Left renal cortex interstitium (tissue), 4 donors: ENCODE measurements at regions not wholly inside any gene's neighbourhood (a gene's known extent, or its start where the extent isn't known, plus 50 kb on each side); places are given as distances from the start of the nearest gene placed in this dataset.

Experiments used
- DNase-seq, 4 donors: peaks; one replicate each; pipeline ENCODE4 v3.0.0-alpha.2; 2013; ENCODE audit warnings: low read depth in 4 of 4, low spot score in 2 of 4, missing footprints in 1 of 4

DNA sequence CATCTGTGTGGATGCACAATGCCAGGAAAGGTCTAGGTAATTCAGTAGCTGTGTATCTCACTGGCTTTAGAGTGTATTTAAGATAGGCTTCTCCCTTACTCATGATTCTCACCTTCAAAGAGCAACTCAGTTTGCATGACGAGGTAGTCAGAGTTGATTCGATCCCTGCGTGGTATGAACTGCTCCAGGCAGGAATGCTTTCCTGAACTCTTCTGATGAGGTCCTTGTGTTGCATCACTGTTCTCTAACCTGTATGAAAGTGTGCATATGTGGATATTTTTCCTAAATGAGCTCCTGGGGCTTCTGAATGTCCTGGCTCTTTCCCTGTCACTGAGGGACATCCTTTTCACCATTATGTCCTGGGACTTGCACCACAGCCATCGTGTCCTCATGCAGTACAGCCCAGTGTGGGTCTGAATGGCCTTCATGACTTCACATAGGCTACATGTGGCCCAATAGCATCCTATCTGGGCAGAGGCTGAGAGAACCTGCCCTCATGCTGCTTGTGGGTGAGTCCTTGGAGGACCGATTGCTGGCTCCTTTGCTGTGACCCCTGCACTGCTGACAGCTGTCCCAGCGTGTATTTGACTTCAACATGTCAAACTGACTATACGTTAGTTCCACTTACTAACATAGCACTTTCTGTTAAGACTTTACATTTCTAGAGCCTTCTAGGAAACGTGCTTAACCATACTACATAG is 65.3 kb upstream of the WDR1 start:
- DNase-seq, result no peak

DNA sequence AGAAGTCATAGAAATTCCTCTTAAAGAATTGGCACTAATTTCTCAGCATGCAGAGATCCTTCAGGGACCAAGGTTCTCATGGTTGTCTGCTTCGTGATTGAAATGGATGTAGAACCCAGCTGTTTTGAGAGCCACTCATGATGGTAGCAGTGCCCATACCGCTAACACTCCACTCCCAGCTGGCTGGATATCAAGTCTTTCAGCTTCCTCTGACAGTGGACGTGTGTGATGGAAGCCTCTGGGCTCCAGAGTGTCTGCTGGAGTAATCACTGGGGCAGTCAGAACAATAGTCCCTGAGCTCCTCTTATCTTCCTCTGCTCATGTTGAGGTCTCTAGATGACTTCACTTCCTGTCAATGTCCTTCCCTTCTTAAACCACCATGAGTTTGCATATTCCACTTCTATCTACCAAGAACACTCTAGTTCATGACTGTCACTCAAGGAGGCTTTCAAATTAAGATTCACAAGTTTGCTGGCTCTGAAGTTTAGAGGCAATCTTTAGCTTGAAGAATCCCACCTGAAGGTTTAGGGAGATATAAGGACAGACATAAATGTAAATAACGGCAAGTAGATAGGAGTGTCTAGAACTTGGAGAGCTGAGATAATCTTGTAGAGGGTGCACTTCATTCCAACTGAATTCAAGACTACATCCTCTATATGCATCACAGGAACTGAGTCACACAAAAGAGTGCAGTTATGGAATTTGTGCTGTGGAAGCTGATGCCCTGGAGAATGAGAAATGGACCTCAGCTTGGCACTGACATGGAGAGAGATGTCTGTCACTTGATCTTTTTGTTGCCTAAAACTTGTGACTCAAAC is 64.5 kb upstream of the WDR1 start:
- DNase-seq, result no peak

DNA sequence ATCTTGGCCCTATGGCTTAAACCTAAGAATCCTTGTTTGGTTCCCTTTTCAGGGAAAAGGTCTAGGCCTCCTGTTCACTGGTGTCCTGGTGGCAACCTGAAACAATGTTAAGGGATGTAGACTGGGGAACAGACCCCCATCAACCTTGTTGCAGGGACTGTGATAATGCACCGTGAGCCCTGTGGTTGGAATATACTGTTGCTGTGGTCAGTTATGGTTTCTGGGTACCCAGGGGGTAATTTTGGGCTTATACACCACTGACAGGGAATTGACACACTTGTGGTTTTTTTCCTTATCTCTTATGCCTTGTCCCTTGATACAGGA is 64.0 kb upstream of the WDR1 start:
- DNase-seq, result no peak

DNA sequence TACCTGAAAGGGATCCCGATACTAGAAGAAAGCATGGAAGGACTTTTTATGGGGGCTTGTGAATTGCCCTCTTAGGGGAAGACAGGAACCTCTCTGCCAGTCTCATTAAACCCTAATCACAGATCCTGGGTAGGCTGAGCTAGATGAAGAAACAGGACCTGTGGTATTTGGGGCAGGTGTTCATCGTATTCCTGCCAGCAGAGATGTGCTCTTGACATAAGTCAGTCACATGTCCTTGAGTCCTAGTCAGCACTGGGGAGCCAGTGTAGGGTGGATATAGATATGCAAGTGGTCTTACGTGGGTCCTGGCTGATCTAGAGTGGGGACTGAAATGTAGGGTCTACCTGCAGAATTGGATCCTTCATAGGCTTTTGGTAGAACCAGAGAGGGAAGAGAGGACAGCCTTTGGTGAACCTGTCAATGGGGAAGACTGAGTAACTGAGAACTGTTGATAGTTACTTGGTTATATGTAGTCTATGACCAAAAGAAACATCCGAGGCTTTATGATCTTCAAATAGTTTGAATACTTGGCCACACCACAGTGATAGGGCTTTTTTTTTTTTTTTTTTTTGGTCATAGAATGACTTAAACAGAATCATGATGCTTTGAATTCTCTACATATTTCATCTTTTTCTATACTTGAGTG is 63.5 kb upstream of the WDR1 start:
- no peak for DNase-seq

DNA sequence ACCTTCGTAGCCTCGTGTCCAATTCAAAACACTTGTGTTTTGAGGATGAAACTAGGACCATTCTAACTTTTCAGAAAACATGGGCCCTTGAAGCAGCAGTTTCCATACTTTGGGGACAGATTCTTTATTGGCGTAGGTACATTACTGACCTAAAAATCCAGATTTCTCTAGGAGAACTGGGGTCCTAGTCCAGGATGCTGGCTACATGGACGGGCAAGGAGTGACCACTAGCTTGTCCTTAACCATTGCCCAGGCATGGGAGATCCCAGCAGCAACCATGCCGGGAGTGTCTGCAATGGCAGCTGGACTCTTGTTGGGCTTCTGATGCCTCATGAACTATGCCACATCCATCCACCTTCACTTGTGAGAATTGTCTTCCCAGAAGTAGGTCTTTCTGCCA is 62.2 kb upstream of the WDR1 start:
- no peak for DNase-seq

DNA sequence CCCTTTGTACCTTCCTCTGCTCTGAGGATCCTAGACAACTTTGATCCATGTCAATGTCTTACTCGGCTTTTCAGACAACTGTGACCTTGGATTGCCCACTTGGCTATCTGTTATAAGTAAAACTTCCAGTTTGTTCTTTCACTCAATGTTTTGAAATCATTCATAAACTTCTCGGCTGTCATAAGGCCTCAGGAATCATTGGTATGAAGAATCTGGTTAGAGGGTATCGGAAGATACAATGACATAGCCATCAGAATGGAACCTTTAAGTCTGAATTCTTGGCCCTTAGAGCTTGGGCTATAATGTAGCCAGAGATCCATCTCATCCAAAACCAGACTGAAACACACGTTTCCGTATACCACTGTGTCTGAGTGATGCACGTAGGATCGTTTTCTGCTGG is 59.0 kb upstream of the WDR1 start:
- no peak for DNase-seq

DNA sequence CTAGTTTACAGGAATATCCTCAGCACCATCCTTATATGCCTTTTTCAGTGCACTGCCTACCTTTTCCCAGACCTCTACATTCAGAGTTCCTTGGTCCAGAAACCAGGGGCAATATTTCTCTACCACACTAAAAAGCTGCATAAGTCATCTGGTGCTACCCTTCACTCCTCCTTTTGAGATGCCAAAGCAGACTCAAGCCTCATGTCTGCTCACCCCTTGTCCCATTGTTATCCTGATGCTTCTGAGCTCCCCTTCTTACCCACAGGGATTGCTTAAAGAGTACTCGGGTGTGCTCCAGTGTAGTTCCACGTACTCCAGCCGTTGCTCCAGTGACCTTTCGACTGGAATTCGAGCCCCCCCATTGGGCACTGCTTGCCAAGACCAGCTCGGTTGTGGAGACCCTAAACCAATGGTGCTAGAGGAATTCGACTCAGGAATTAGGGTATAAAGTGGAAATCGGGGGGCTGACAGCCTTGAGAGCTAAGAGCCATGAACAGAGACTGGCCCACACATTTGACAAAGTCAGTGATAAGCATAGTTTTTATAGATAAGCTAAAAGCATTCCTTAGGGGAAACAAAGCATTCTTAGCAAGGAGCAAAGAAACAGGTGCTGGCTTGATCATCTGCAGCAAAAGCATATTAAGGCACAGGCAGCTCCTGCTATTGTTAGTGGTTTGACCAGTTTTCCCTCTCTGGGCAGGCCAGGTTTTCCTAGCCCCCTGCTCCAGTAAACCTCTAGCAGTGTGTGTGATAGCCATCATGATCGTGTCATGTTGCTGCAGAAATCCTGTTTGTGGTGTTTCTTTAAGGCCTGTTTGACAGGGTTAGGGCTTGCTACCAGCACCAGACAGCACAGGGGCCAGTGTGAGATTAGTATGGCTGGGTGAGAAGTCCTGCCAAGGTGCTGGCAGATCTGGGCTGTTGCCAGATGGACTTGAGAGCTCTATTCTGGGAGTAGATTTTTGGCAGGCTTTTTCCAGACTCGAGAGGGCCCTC is 57.5 kb upstream of the WDR1 start:
- DNase-seq, result peak in 1 of 4 donors; percentile 33

DNA sequence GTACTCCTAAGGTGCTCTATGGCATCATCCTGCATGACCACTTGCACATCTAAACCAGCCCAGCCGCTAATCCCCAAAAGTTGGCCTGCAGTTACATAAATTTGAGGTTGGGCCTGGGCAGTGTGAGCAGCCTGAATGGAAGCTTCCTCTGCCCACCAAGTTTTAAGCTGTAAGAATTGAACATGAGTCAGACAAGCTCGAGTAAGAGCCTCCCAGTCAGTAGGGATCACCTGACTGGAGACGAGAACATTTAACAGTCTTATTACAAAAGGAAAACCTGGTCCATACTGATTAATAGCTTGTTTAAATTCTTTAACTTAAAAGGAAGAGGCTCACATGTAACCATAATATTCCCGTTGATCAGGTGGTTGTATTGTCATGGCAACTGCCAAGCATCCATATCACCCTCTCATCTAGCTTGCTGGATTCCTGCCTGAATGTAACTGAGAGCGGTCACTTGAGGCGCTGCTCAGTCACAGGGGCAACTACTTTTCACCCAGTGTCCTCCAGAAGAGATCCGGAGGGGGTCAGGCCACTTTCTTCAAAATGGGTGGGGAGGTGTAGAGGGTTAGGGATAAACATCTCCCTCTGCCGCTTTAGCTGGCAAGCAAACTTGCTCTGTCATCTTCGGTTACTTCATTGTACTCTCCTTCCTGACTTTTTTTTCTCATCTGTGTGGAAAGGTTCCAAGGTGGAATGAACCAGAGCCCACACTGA is 56.6 kb upstream of the WDR1 start:
- peak in 1 of 4 donors; percentile 40 for DNase-seq

DNA sequence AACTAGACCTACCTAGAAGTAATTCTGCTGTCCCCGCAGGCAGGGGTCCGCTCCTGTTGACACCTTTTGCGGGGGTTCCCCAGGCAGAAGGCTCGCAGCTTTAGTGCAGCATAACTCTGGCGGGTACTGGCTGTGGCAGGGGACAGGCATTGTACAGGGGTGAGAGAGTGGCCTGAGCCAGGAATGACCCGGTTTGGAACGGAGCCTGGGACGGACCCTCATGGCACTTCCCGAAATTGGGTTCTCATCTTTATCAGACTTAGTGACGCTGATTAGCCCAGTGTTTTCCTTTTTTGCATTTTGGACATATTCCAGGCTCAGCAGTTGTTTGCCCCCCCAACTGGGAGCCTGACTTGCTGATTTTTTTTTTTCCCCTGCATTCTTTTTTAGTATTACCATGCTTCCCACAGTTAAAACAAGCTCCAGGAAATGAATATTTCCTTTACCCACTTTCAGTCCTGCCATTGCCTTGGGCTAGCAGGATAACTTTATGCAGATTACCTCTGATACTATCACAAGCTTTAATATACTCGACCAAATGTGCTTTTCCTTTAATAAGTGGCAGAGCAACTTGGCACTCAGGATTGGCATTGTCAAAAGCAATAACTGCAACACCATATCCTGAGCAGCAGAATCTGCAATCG is 55.8 kb upstream of the WDR1 start:
- DNase-seq, result peak in 1 of 4 donors; percentile 9

DNA sequence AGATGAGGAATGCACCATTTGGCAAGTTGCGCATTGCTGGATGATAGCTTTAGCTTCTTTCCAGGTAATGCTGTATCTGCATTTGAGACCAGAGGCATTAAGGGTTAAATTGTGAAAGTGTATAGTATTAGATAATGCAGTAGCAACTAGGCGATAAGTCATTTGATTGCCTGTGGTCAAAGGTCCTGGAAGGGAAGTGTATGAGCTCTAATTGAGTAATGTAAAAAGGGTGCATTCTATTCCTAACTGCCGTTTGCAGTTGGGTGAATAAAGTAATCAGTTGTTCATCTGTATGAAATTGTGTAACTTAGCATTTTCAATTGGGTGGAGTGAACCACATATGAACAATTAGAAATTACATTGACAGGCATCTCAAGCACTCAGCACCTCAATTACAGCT is 54.5 kb upstream of the WDR1 start:
- no peak for DNase-seq

DNA sequence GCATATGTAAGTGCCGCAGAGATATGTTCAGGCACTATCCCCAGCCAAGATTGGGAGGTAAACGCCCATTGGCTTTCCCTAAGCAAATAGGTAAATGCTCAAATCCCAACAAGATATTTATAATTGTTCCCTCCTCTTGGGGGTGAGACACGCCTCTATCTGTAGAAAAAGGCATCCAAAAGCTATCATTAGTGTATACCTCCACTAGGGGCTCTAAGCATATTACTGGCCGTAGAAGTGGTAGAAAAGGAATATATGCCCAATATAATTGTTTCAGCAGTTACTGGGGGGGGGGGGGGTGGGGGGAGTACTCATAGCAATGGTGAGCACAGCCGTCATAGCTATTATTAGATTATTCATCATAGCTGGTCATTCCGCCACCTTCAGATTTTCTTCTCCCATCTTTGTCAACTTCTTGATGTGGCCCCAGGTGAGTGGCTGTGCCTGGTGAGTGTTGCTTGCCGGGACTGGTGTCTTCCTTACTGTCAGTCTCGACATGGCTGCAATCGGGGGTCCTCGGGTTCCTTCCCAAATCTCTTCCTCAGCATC is 53.3 kb upstream of the WDR1 start:
- DNase-seq, result no peak

DNA sequence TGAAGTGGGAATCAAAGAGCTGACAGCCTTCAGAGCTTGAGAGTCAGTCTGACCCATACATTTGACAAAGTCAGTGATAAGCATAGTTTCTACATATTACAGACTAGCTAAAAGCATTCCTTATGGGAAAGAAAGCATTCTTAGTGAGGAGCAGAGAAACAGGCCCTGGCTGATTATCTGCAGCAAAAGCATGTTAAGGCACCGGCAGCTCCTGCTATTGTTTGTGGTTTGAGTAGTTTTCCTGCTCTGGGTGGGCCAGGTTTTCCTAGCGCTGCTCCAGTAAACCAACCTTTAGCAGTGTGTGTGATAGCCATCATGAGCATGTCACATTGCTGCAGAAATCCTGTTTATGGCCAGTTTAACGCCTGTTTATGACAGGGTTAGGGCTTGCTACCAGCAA is 51.6 kb upstream of the WDR1 start:
- no peak for DNase-seq

DNA sequence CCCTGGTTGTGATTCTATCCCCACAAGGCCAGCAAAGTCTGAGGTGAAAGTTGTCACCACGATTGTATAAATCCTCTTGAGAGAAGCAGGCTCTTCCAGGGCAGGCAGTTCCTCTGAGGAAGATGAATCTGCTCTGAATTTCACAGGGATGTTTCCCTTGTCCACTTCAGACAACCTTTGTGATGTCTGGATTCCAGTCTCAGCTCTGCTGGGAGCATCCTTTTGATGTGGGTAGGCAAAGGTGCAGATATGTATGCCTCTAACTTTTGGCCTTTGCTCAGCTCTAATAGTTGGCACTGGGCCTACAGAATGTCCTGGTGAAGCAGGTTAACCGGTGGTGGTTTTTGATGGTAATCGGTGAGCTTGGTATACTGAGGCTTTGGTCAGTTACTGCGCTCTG is 50.6 kb upstream of the WDR1 start:
- no peak for DNase-seq
